Activated T-cell treated with anti-CD3 and anti-CD28 coated beads for 48 hours (primary cell): ENCODE measurements at regions not wholly inside any gene's neighbourhood (a gene's known extent, or its start where the extent isn't known, plus 50 kb on each side); places are given as distances from the start of the nearest gene placed in this dataset.
A peak's percentile ranks its signal among the peaks of the same experiment; 100 is the strongest.
"Not testable (repeated sequence)": the region's sequence is repeated elsewhere in the genome, so short reads cannot be mapped to it uniquely, and the experiment has no call there.

ENCODE experiments used
- DNase-seq: peaks from one replicate; pipeline ENCODE4 v3.0.0-alpha.2; 2020; ENCODE audit warnings: low read depth

GRCh38 chr15:21357056-21357455 lies 83.2 kb downstream of the POTEB3 start:
- DNase-seq: not testable (repeated sequence)

- DNase-seq: not testable (repeated sequence)
Measured at GRCh38 chr15:21355944-21356343, 84.4 kb downstream of the POTEB3 start.

- DNase-seq: not testable (repeated sequence)
Measured at GRCh38 chr15:21354597-21354996, 85.7 kb downstream of the POTEB3 start.

GRCh38 chr15:21352670-21353318 lies 87.5 kb downstream of the POTEB3 start:
- DNase-seq: not testable (repeated sequence)

- not testable (repeated sequence) for DNase-seq
Measured at GRCh38 chr15:21344960-21345359, 95.3 kb downstream of the POTEB3 start.

GRCh38 chr15:21344500-21344899 lies 95.8 kb downstream of the POTEB3 start:
- not testable (repeated sequence) for DNase-seq

- DNase-seq: not testable (repeated sequence)
Measured at GRCh38 chr15:21337028-21337427, 103.3 kb downstream of the POTEB3 start.

GRCh38 chr15:21324720-21325460 lies 115.4 kb downstream of the POTEB3 start:
- peak; percentile 61 for DNase-seq

- DNase-seq: not testable (repeated sequence)
Measured at GRCh38 chr15:21284353-21284752, 155.9 kb downstream of the POTEB3 start.

- not testable (repeated sequence) for DNase-seq
Measured at GRCh38 chr15:21283210-21283609, 157.1 kb downstream of the POTEB3 start.

GRCh38 chr15:21280272-21280671 lies 160.0 kb downstream of the POTEB3 start:
- DNase-seq: not testable (repeated sequence)

GRCh38 chr15:21272176-21272982 lies 167.9 kb downstream of the POTEB3 start:
- DNase-seq: not testable (repeated sequence)

GRCh38 chr15:21271566-21271965 lies 168.7 kb downstream of the POTEB3 start:
- no peak for DNase-seq

- DNase-seq: no peak
Measured at GRCh38 chr15:21270474-21270873, 169.8 kb downstream of the POTEB3 start.

- not testable (repeated sequence) for DNase-seq
Measured at GRCh38 chr15:21269673-21270072, 170.6 kb downstream of the POTEB3 start.

- no peak for DNase-seq
Measured at GRCh38 chr15:21269121-21269520, 171.2 kb downstream of the POTEB3 start.

GRCh38 chr15:21268436-21268940 lies 171.8 kb downstream of the POTEB3 start:
- DNase-seq: no peak

- DNase-seq: no peak
Measured at GRCh38 chr15:21267671-21268395, 172.5 kb downstream of the POTEB3 start.

- no peak for DNase-seq
Measured at GRCh38 chr15:21267226-21267625, 173.1 kb downstream of the POTEB3 start.

- DNase-seq: not testable (repeated sequence)
Measured at GRCh38 chr15:21265628-21266027, 174.7 kb downstream of the POTEB3 start.

- no peak for DNase-seq
Measured at GRCh38 chr15:21262851-21263425, 177.4 kb downstream of the POTEB3 start.
